Hippocampal formation (tissue), 2 donors: ENCODE measurements at regions not wholly inside any gene's neighbourhood (a gene's known extent, or its start where the extent isn't known, plus 50 kb on each side); places are given as distances from the start of the nearest gene placed in this dataset.

ENCODE experiments used
- DNase-seq, 2 donors: peaks; one replicate each; lab custom pipeline; 2025; lab: John Stamatoyannopoulos, UW

DNA sequence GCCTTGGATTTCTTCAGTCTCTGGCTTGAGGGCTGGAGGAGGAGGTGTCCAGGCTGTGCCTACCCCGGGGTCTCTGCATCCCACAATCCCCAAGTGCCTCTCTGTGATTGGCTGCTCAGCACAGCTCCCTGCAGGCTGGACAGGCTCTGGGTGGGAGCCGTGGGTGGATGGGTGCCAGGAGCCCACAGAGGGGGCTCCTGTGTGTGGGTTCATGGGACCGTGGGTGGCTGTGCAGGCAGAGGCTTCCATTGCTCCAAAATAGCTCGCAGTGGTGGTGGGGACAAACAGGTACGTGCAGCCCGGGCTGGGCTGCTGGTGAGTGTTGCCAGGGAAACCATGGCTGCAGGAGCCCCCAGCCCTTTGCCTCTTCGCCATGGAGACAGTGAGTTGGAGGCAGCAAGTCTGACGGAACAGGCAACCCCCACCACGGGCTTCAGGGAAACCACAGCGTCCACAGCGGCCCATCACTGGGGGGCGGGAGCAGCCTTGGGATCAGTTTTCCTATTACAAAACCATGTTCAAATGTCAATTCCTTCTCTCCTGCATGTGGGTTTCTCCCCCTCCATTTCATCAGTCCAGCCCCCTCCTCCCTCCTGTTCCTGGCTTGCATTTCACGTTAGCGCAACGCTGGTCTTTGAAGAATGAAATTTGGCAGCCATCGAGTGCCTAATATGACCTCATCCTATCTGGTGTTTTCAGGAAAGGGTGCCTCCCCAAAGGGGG is 155.2 kb downstream of the TRIM29 start:
- no peak for DNase-seq

- DNase-seq: no peak
These were observed 157.5 kb downstream of the TRIM29 start for GRCh38 chr11:119980431-119980830.

GRCh38 chr11:119979701-119980100 is 158.2 kb downstream of the TRIM29 start:
- DNase-seq: no peak

DNA sequence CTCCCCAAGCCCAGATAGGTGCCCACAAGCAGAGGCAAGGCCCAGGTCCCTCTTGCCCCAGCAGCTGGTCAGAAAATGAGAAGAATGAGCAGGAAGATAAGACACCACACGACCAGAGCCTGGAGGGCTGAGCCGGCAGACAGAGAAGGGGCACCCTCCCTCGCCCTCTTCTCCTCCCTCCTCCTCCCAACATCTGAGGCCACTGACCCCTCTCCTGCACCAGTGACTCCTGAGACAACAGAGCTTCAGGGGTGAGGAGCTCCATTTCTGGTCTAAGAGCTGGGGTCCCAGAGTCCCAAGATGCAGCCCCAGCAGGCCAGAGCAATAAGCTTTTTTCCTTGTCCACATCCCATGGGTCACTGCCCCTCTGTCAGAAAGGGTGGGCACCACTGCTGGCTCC is 159.2 kb downstream of the TRIM29 start:
- no peak for DNase-seq

- no peak for DNase-seq
These were observed 160.0 kb downstream of the TRIM29 start for GRCh38 chr11:119977881-119978280.

GRCh38 chr11:119977561-119977860 is 160.4 kb downstream of the TRIM29 start:
- no peak for DNase-seq

DNA sequence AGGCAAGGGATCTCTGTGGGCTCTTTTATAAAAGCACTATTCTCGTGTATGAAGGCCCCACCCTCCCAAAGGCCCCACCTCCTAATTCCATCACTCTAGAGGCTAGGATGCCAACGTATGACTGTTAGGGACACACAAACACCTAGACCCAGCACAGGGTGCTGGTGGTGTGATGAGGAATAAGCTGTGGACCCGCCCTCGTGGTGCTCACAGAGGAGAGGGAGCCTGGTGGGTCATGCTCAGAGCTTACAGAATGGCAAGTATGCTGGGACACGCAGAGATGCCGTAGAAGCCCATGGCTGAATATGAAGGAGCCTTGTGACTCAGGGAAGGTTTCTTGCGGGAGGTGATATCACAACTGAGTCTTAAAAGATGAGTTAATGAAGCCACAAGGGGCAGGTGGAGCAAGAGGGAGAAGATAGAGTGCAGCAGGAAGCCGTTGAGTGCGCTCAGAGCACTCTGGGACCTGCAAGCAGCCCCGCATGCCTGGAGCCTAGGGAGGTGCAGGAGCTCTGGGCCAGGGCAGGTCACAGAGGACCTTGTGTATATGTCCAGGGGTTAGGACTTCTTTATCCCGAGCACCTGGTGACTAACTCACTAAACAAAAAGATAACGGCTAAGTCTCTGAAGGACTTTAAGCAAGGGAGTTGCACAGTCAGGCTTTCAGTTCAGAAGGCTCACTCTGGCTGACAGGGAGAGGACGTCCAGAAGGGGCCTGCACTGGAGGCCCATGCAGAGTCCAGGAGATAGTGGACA is 160.9 kb downstream of the TRIM29 start:
- DNase-seq: peak in 1 of 2 donors; percentile 40

- DNase-seq: peak; percentile 90 to 92
These were observed 162.3 kb downstream of the TRIM29 start for GRCh38 chr11:119975561-119976152.

DNA sequence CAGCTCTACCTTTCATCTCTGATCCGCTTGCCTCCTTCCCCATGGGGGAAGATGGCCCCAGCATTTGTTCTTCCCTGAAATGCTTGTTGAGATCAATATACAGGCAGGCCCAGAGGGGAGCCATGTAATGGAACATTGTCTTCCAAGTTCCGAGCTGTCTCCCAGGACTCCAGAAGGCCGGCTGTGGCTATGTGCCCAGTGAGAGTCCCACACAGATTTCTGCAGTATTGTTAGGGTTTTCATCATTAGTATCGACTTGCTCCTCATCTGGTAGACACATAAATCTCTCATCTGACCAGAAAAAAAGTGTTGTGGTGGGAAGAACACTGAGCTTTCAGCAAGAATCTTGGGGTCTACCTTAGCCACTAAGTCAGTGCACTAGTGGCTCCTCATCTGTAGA is 163.4 kb downstream of the TRIM29 start:
- DNase-seq: peak; percentile 44 to 56

DNA sequence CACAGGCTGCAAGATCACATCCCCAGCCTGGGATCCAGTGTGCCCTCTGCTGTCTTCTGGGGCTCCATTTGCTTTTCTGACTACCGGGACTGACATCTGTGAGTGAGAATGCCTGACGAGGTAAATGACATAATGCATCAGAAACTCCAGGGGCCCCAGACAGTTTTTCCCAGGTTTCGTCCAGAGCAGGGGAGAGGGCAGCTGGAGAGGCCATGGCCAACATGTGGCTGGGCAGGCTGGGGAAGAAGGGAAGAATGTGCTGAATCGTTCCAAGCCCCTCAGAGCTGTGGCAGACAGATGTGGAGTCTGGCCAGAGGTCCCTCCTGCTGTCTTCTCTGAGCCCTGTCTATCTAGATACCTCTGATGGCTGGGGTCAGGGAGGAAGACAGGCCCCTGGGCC is 163.9 kb downstream of the TRIM29 start:
- DNase-seq: no peak

DNA sequence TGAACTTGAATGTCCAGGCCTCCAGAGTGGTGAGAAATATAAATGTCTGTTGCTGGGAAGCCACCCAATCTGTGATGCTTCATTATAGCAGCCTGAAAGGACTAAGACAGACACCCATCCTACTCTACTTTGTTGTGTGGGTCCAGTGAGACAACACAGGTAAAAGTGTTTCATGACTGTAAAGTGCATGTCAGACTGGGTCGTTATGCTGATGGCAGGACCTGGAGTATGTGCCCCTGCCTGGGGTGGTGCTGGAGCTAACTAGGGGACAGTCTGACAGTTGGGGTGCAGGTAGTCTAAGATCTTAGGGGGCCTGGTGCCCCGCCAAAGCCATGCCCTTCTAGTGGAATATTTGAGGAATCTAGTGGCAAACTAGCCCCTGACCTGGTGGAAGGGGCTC is 165.6 kb downstream of the TRIM29 start:
- no peak for DNase-seq

DNA sequence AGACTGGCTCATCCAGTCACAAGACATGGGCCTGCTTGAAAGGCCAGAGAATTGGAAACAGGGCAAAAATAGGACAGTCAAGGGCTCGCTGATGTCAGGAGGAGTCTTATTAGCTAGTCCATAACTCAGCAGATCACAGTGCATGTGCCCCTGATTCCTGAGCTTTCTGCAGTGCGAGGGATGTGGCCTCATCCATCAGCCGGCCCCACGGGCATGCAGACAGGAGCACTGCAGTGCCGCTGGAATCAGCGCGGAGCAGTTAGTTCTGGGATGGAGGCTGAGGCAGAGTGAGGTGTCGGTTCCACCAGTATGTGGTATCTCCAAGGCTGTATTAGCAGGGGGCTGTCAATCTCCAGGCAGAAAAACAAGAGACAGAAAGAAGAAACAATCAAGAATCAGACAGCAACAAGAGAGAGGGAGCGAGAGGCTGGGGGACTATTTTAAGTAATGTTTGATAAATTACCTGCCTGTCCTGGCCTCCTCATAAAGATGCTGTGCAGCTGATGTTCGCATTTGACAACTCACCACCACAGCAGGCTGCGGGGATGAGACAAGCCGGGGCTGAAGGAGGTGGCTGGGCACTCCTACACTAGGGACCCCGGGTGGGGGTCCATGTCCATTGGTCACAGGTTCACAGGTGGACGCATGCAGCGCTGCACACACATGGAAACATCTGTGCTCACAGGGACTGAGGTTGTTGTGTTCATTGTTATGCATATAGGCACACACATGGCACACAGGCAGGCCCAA is 167.2 kb downstream of the TRIM29 start:
- DNase-seq: no peak

DNA sequence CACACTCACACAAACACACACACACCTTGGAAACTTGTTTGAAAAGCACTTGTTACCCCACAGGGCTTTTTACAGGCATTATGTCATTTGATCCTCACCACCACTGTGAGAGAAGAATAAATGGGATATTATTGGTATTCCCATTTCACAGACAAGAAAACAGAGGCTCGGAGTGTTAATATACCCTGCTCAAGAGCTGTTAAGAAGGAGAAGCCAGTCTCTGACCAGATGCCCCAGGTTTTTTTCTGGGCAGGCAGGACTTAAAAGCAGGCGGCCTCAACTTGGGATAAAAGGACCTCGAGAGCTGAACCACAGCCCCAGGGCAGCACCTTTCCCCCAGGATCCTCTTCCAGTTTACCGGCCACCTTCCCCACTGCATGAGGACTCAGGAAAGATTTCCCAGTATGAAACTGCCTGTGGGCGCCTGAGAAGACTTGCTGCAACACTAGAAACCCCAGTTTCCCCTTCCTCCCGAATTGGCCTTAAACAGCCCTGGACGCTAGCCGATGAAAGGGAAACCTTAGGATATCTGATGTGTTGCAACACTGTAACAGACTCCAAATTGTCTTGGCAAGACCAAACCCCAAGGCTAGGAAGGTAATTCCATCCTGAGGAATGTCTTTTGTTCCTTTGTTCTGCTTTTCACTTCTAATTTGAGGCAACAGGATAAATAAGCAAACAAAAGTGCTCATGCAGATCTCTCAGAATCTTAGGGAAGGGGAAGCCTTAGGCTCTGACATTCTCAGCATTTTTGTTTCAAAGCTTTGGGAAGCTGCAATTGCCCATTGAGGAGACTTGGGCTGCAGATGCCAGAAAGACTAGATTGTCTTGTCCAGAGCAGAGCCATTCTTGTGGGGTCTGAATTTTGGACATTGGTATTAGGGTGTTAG is 173.5 kb downstream of the TRIM29 start:
- DNase-seq: no peak

DNA sequence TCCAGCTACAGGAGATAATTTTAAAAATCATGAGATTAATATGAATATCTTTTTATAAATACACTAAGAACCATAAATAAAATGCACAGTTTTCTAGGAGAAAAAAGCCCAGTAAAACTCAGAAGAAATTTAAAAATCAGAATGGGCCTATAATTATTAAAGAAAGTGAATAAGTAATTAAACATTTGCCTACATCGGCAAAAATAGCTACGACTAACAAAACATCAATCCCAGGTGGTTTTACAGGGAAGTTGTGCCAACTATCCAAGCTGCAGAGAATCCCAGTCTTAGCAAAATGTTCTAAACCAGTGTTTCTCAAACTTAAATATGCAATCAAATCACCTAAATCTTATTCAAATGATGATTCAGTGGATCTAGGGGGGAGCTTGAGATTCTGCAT is 180.0 kb downstream of the TRIM29 start:
- no peak for DNase-seq

DNA sequence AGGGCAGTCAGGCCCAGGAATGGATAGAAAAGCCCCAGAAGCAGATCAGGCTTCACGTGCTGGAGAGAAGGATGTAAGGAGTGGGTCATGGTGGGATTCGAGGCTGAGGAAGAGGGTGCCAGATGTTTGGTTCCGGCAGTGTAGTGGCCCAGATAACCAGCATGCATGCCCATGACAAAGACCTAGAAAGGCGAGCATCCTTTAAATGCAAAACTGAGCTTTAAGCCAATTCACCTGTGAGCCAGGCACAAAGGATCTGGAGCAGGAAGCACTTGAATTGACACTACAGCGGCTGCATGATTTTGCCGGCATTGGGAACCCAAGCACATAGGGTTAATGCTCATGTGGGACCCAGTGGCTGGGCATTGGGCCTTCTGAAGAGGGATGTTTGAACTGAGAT is 185.5 kb downstream of the TRIM29 start:
- no peak for DNase-seq

DNA sequence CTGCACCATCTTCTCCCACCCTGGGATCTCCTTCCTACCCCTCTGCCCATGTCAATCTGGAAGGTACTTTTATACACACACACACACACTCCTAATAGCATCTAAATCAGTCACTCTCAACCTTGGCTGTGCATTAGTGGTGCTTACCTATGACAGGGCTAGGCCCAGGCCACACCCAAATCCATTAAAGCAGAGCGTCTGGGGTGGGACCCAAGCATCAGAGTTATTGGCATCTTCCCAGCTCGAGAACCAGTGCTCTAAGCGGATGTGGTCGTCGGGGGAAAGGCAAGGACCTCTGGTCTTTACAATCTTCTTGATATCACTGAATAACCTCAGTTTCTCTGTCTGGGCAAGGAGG is 194.6 kb downstream of the TRIM29 start:
- DNase-seq: no peak

DNA sequence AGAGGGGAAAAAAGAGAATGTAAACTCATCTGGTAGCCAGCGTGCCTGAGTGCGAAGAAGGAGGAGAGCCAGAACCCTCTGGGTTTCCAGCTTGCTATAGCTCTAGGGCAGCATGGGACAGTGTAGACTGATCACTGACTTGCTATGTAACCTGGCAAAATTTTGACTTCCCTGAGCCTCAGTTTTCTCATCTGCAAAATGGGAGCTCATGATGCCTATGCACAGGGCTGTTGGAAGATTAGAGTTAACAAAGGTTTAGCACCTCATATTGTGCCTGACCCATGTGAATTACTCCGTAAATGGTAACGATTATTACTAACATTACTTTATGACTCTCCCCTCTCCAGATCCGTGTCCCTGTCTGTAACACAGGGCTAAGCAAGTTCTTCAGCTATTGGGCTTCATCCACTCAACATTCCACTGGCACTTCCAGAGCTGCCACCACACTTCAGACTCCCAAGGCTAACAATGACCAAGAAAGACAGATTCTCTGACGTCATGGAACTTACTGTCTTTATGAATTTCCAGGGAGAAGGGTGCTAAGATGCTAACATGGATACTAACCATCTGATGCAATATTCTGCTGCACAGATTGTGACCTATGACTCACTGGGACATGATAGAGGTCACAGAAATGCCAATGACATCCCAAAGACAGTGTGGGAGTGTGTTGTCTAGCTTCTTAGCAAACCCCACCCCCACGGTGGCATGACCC is 195.2 kb downstream of the TRIM29 start:
- no peak for DNase-seq

DNA sequence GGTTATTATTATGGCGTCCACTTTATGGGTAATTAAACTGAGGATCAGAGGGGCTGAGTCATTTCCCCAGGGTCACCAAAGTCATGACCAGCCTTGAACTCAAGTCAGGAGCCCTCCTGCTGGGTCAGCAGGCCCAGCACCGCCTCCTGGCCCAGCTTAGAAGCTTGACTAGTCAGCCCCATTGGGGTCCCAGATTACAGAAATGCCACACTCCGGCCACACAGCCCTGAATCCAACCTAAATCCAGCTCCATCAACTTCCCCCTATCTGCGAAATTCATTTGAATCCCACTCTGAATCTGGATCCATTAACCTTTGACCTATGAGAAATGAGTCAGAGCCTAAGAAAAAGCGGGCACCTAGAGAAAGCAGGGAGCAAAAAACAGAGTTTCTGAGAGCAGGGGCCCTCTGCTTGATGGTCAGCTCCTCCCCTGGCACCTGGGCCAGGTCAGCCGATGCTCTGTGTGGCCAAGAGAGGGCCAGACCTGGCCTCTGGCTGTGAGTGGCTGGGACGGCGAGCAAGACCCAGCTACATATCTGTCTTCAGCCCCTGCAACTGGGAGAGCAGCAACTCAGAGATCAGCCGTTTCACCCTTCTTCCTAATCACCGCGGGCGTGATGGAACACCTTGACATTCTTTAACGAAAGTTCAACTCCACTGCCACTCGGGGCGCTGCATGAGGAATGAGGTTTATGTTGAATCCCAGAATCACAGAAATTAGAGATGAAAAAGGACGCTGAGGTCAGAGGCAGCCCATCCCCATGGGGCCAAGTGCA is 196.1 kb downstream of the TRIM29 start:
- DNase-seq: no peak

- no peak for DNase-seq
These were observed 196.7 kb downstream of the TRIM29 start for GRCh38 chr11:119941171-119941570.

DNA sequence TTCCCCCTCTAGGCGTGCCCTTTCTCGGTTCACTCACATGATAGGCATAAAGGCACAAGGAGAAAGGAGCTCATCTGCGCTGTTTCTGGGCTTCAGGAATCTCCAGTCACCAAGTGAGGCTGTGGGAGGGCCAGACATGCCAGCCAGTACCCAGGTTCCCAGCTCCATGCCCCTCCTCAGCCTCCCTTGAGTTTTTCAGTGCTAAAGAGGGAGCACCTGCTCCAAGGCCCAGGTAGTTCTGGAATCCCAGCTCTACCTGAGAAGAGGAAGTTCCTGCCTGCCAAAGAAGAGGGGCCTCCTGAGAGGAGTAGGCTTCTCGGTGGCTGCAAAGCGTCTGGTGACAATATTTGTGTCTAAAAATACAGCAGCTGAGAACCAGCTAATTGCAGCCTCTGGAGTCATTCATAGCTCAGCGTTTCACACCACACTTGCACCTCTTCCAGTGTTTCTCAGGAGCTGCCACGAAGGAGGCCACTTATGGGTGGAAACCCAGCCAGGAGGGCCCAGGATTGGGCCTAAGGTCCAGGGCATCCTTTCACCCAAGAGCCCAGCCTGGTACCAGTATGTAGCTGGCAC is 197.4 kb downstream of the TRIM29 start:
- DNase-seq: no peak
